ENCODE measurements at regions not wholly inside any gene's neighbourhood (a gene's known extent, or its start where the extent isn't known, plus 50 kb on each side); places are given as distances from the start of the nearest gene placed in this dataset.

DNA sequence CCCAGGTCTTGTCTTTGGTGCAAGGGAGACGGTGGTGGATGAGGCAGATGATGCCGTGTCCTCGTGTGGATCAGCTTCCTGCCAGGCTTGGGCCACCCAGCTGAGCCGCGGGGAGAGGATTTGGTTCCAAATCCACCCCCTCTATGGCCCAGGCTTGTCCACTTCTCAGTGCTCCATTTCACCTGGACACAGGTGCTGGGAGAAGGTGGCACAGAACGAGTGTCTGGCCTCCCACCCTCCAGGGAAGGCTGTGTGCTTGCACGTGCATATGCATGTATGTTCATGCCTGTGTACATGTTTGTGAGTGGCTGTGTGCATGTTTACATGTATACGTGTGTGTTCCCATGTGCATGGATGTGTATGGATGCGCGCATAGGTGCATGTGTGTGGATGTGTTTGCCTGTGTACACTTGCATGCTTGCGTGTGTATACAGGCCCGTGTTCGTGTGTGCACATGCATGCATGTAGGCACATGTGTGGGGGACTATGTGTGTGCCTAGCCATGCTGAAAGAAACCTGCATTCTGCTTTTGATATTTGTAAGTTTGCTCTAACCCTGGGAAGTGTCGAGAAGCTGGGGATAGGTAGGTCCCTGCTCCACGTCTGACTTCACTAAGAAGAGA, 196.3 kb downstream of the IRF8 start:
- no peak for DNase-seq

DNA sequence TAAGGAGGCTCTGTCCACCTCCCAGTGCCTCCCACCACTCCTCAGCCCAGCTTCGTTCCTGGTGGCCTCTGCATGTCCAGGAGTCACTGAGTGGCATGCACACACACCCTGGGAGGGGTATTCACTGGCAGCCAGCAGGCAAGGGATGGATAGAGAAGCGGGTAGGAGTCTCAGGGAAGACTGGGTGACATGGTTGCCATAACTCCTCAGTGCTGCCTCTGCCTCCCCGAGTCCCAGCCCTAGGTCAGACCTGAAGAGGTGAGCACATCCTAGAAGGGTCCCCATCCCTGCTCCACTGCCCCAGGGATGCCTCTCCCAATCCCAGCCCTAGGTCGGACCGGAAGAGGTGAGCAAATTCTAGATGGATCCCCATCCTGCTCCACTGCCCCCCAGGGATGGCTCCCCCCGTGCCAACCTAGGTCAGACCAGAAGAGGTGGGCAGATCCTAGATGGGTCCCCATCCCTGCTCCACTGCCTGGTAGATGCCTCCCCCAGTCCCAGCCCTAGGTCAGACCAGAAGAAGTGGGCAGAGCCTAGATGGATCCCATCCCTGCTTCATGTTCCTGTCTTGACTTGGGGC, 197.0 kb downstream of the IRF8 start:
- DNase-seq = no peak

DNA sequence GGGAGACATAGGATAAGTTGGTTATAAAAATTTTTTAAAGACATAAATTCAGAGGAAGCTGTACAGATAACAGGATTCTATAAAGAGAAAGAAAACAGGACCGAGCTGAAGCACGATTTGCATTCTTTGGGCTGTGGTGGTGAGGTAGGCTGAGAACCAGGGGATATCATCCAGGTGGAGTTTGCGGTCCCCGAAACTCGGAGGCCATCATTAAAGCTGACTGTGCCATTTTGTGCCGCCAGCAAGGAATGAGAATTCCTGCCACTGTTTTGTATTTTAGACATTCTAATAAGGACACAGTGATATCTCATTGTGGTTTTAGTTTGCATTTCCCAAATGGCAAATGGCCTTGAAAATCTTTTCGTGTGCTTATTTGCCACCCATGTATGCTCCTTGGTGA, 197.9 kb downstream of the IRF8 start:
- no peak for DNase-seq

DNA sequence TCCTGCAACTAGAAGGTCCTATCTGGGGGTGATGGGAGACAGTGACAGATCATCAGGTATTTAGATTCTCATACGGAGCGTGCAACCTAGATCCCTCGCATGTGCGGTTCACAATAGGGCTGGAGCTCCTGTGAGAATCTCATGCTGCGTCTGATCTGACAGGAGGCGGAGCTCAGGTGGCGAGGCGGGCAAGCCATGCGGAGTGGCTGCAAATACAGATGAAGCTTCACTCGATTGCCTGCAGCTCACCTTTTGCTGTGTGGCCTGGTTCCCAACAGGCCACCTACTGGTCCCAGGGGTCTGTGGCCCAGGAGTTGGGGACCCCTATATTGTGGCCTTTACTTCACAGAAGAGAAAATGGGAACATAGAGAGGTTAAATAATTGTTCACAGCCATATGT, 200.4 kb downstream of the IRF8 start:
- DNase-seq = no peak

DNA sequence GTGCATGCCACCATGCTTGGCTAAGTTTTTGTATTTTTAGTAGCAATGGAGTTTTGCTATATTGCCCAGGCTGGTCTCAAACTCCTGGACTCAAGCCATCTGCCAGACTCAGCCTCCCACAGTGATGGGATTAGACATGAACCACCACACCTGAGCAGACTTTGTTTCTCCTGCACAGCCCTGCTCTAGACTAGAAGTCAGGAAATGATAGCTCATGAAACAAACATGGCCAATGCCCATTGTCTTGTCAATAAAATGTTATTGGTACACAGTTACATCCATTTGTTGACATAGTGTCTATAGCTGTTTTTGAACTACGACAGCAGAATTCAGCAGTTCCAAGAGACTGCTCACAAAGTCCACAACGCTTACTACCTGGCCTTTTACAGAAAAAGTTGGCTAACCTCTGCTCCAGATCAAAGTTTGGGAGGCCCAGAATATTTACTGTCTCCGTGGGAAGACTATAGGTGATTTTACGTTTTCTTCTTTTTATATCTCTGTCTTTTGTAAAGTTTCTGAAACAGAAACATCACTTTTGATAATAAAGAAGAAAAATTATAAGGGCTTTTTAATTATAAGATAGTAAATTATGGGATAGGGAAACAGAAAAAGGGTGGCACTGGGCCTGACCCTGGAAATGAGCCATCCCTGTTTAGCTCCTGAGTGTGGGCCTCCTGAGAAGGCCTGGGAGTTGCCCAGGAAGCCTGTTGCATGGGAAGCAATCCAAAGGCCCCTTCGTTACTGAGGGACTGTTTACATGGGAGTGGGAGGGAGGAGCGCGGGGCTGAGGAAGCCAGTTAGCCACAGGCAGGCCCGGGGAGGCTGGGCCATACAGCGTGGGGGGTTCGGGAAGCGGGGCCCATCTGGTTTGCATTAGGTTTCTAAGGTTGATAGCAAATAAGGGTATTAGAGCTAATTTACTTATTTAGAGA, 201.5 kb downstream of the IRF8 start:
- DNase-seq = no peak

DNA sequence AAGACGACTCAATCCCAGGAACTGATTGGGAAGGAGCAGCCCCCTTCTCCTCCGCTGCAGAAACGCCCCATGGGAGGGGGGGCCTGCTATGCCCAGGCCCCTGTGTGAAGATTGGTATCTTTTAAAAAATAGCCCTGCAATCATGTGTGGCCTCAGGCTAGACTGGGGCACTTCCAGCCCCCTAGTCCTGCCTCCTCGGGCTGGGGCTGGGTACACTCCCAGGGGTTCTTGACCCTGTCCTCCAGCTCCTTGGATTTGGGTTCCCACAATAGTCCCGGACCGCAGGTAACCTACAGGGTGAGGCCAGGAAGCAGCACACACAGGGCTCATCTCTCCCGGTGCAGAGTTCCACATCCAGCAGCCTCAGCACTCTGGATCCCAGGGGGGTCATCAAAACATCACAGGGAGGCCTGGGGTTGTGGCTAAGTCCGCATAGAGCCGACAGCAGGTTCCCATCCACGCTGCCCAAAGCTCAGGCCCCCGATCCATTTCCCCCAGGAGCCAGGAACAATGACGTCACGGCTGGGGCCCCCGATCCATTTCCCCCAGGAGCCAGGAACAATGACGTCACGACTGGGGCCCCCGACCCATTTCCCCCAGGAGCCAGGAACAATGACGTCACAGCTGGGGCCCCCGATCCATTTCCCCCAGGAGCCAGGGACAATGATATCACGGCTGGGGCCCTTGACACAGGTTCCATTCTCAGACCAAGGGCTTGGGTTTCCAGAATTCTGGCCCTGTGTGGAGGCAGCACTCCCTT, 202.4 kb downstream of the IRF8 start:
- DNase-seq = no peak

DNA sequence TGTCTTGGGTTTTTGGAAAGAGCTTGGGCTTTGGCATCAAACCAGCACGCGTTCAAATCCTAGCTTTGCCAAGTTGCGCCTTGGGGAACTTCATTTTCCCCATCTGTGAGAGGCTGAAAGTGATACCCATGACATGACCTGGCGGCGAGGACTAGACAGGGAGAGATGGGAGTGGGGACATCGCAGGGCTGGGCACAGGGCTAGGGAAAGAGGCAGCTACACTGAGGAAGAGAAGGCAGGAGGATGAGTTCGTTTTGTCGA, 202.9 kb downstream of the IRF8 start:
- no peak for DNase-seq

DNA sequence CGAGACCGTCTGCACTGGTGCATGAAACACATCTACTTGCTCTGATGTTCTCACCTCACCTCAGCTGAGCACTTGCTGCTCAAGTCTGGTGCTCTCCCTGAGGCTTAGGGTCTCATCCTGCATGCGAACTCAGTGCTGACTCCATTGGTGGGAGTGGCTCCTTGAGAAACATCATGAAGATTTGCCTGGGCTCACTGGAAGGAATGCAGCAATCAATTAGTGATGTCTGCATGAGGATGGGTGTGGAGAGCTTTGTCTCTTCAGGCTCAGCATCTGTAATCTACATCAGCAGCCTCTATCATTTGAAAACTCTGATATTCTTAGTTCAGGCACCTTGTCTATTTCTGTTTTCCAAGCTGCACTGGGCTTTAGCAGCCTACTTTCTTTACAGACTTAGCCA, 204.4 kb downstream of the IRF8 start:
- DNase-seq = no peak

DNA sequence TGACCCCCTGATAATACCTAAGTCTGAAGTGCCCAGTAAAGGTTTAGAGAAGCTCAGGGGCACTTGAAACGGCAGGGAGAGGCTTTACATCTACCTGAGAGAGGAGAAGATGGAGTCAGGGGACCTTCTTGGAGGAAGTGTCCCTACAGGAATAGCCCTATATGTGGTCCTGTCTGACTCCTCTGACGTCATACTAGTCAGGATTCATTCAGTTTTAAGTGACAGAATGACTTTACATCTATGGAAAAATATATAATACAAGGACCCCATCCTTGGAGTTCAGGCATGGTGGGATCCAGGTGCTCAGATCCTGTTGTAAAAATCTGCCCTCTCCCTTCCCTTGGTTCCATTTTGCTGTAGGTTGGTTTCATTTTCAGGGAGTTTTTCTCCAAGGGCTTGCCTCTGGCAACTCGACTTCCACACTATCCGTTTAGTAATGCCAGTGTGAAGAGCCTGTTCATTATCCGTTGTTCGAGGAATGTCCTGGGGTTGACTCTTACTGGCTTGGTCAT, 205.6 kb downstream of the IRF8 start:
- no peak for DNase-seq

DNA sequence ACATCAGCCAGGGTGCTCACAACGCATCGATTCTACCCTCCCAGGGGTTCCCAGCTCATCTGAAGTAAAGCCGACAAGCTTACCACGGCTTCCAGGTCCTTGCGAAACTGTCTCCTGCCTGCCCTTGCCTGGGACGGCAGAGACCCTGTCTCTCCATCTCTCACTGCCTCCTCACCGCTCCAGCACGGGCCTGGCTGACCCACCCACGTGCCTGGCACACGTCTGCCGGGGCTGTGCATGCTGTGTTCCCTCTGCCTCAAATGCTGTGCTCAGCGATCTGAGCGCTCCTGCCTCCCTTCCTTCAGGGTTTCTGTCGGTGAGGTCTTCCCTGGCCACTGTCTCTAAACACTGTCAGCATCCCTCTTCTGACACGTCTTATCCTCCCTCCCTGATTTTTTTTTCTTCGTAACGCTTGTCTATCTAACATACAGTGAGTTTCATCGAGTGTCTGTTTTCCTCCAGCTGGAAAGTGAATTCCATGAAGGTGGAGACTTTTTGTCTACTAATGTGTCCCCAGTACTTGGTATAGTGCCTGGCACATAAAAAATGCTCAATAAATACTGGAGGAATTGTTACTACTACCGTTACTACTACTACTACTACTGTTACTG, 208.4 kb downstream of the IRF8 start:
- no peak for DNase-seq

DNA sequence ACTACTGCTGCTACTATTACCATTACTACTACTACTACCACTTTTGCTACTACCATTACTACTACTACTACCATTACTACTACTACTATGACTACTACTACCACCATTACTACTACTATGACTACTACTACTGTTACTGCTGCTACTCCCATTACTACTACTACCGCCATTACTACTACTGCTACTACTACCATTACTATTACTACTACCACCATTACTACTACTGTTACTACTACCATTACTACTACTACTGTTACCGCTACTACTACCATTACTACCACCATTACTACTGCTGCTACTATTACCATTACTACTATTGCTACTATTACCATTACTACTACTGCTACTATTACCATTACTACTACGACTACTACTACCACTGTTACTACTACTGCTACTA, 209.1 kb downstream of the IRF8 start:
- DNase-seq = no peak

DNA sequence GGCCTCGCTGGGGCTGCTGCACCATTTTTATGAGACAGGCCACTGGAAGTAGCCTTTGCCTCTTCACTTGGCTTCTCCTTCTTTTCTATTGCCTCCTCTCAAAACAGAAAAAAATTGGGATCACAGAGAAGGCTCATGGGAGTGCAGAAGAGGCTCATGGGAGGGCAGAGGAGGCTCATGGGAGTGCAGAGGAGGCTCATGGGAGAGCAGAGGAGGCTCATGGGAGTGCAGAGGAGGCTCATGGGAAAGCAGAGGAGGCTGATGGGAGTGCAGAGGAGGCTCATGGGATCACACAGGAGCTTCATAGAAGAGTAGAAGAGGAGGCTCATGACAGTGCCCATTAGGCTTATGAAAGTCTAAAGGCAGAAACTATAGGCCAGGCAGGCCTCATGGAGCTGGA, 211.2 kb downstream of the IRF8 start:
- DNase-seq = no peak

DNA sequence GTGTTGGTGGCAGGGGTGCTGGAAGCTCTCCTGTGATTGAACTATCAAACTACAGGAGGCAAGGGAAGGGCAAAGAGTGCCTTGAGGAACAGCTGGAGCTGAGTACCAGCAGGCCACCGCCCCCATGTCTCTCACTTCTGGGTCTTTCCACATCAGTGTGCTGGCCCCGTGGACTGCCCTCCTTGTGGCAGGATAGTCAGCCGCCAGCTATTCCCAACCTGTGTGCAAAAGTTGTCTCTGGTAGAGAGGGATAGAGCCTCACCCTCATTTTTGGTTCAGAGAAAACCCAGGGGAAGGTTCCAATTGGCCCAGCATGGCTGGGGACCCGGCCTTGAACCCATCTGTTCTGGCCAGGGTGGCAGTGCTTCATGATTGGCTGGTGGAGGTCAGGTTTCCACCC, 211.8 kb downstream of the IRF8 start:
- no peak for DNase-seq

DNA sequence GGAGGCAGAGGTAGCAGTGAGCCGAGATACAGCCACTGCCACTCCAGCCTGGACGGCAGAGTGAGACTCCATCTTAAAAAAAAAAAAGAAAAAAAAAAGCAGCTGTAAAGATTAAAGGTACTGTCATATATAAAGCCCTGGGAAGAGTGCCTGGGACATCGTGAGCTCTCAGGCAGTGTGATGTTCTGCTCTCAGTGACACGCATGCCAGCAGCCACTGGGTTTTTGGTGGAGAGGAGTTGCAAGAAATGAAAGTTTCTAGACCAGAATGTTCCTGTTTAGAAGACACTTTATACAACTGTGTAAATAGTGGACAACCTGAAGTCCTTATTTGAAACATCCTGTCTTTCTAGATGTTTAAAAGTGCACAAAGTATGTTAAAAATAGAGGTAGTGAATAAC, 213.2 kb downstream of the IRF8 start:
- DNase-seq = no peak

DNA sequence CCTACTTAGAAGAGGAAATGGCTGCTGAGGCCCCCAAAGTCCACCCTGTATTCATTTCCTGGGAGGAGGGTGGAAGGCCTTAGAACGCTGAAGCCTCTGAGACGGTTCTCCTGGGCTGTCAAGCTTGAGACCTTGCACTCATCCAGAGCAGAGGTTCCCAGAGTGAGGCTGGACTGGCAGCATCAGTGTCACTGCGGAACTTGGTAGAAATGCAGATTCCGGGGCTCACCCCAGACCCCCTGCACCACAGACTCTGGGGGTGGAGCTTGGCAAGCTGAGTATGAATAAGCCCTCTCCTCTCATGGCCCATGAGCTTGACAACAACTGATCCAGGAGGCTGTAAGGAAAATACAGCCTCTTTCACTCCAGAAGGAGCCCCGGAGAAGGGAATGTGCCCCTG, 218.3 kb downstream of the IRF8 start:
- DNase-seq = no peak

DNA sequence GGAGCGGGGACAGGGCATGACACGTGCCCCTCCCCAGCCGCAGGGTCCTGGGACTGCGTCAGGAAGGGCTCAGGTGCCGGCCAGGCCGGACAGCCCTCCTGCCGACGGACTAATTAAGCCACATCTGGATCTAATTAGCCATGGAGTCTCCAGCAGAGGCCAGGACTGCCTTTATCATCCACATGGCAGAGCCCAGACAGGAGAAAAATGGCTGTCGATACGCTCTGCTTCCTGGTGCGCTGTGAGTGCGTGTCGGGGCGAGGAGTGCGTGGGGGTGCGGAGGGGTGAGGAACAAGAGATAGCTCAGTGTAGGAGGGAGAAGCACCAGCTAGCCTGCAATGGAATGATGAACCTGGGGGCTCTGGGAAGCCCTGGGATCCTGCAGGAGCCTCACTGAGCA, 218.8 kb downstream of the IRF8 start:
- DNase-seq = no peak

DNA sequence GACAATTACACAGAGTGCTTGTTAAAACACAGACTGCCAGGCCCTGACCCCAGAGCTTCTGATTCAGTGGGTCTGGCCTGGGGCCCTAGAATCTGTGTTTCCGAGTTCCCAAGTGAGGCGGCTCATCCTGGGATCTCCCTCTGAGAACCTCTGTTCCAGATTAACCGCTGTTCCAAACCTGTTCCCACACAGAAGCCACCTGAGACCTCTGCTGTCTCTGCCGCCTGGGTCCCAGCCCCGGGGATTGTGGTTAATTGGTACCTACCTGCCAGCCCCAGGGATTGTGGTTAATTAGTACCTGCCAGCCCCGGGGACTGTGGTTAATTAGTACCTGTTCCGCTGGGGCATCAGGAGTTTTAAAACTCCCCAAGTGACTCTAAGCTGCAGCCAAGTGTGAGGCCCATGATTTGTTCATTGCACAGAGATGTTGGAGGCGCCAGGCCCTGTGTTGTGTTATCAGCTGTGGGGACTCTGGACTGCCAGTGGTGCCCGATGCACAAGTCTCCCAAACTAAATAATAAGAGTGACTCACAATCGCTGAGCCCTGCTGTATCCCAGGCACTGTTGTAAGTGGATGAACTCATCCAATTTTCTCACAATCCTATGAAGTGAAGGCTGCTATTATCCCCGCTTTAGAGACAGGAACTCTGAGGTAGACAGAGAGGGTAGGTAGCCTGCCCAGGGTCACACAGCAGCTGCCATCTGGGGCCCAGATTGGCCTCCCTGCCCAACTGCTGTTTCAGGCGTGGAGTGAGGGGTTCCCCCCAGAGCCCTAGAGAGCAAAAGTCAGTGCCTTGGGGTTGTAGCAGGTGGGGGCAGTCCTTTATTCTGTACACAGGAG, 219.7 kb downstream of the IRF8 start:
- DNase-seq = no peak

DNA sequence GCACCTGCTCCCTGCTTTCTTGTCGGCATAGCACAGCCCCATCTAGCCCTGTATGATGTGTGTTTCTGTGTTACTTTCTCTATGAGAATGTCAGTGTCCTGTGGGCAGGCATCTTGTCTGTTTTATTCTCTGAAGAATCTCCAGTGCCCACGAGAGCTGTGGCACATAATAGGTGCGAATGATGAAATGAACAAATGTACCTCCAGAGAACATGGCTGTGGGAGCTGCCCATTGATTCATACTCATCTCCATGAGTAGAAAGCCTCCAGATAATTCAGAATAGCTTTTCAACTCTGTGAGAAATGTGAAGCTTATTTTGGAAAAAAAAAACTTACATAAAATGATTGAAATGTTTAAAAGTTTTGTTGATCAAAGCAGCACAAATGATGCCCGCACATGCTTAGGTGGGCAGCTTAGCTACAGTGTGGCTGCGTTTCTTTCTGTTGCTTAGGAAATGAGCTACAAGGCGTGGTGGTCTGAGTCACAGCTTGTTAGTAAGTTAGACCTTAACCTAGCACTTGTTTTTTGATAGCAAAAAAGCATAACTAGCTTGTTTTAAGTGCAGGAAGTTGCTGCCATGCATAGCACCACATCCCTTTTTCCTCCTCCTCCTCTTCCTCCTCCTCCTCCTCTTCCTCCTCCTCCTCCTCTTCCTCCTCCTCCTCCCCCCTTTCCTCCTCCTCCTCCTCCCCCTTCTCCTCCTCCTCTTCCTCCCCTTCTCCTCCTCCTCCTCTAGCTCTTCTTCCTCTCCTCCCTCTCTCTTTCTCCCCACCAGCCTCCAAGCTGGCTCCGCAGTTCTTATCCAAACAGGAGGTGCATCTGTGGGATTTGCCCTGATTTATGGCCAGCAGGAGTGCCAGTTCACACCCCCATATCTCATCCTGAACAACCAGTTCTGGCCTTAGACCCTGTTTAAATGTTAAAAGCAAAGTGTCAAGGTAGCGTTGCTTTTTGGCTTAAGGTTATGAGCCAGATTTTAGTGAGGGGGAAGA, 221.5 kb downstream of the IRF8 start:
- no peak for DNase-seq

DNA sequence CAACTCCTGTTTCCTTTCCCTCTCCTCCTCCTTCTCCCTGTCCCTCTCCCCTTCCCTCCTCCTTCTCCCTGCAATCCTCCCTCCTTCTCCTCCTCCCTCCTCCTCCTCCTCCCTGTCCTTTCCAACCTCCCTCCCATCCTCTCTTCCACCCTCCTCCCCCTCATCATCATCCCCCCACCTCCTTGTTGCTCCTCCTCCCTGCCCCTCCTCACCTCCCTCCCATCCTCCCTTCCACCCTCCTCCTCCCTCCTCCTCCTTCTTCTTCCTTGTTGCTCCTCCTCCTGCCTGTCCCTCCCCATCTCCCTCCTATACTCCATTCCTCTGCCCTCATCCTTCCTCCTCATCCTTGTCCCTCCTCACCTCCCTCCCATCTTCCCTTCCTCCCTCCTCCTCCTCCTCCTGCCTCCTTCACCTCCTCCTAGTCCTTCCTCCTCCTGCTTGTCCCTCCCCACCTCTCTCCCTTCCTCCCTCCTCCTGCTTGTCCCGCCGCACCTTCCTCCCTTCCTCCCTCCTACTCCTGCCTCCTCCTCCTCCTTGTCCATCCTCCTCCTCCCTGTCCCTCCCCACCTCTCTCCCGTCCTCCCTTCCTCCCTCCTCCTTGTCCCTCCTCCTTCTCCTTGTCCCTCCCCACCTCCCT, 222.5 kb downstream of the IRF8 start:
- DNase-seq = no peak

DNA sequence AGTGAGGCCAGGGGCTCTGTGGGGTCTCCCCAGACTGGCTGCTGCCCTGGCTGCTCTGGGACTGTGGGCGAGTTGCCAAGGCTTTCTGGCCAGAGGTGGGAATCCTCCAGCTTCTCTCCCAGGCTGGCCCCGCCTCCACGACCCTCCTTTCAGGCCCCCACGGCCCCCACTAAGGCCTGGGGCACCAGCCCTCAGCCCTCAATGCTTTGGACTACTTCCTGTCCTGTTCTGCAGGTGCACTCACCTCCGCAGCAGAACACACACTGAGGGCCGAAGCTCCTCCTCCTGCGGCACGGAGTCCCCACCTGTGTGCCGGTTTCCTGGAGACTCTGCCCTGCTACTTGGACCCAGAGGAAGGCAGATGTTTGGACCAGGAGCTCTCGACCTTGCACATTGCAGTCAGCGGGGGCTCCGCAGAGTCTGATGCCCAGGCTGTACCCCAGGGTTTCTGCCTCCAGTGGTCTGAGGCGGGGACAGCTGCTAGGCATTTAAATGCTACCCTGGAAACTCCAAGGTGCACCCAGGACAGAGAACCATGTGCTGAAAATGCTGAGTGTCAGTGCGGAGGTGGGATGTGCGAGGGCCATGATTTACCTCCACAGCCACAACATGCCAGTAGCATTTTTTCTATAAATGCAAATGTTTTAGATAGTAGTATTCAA, 223.8 kb downstream of the IRF8 start:
- no peak for DNase-seq

Data from NCI-H1105 (cell line).